Activated naive CD8-positive, alpha-beta T cell treated with anti-CD3 and anti-CD28 coated beads for 36 hours (primary cell): ENCODE measurements at regions not wholly inside any gene's neighbourhood (a gene's known extent, or its start where the extent isn't known, plus 50 kb on each side); places are given as distances from the start of the nearest gene placed in this dataset.

ENCODE experiments used
- DNase-seq: peaks from one replicate; pipeline ENCODE4 v3.0.0; 2021
- H3K27ac Mint-ChIP-seq: one replicate; pipeline ENCODE4 v1.8.0; 2022; ENCODE audit warnings: mild to moderate bottlenecking, moderate library complexity, mixed read lengths
- H3K27me3 Mint-ChIP-seq: one replicate; pipeline ENCODE4 v1.8.0; 2022; ENCODE audit warnings: mild to moderate bottlenecking, mixed read lengths
- H3K36me3 Mint-ChIP-seq: one replicate; pipeline ENCODE4 v1.8.0; 2021; ENCODE audit warnings: mild to moderate bottlenecking, mixed read lengths
- H3K4me1 Mint-ChIP-seq: one replicate; pipeline ENCODE4 v1.8.0; 2021; ENCODE audit warnings: mixed read lengths
- H3K4me3 Mint-ChIP-seq: one replicate; pipeline ENCODE4 v1.8.0; 2022; ENCODE audit warnings: mild to moderate bottlenecking, moderate library complexity, mixed read lengths
- H3K9me3 Mint-ChIP-seq: one replicate; pipeline ENCODE4 v1.8.0; 2022; ENCODE audit warnings: mixed read lengths

DNA sequence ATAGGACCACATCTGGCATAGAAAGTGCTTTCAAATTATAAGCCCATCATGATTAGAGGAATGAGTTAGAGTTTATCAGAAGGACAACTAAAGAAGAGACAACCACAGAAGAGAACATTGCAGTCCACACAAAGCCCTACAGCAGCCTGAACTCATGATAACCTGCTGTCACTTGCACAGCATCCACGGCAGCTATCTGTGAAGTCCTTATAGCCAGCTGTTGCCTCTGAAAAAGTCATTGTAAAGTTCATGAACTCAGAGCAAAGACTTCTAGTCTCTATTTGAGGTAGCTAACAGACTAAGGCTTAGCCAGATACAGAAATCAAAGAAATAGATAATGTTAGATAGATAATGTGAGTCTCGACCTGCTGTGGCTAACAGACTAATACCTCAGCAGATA lies 450.0 kb downstream of the KLF5 start:
- Mint-ChIP-seq H3K4me3 (no peak overlapping the region), H3K36me3 (no peaks in the 10 kb centered on the region), H3K27ac (no peak overlapping the region), H3K4me1 (no peaks in the 10 kb centered on the region), H3K27me3 (no peaks in the 10 kb centered on the region), H3K9me3 (peaks cover 6% of the 10 kb centered on the region)
- no peak for DNase-seq

DNA sequence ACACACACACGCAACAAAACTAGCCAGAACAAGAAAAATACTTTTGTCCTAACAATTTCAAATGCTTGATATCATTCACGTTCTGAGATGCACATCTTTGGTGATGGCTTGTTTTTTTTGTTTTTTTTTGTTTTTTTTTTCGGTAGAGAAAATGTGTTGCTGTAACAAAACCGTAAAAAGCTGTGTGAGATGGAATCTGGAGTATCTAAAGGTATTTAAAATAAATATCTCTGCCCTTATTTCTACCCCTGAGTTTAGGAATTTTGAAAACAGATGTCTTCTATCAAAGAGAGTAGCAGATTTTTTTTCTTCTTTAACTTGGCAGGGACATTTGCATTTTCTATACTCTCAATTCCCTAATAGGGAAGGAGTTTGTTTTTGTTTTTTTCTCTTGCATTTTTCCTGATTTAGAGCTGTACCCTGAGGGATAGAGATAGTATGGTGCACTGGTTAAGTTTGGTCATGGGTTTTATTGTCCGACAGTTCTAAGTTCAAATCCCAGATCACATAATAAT lies 446.6 kb downstream of the KLF5 start:
- no peaks in the 10 kb centered on the region for H3K27me3 Mint-ChIP-seq
- DNase-seq, result no peak
- no peaks in the 10 kb centered on the region for H3K36me3 Mint-ChIP-seq
- no peak overlapping the region for H3K4me3 Mint-ChIP-seq
- peaks cover 2% of the 10 kb centered on the region for H3K9me3 Mint-ChIP-seq
- no peak overlapping the region for H3K27ac Mint-ChIP-seq
- no peaks in the 10 kb centered on the region for H3K4me1 Mint-ChIP-seq

DNA sequence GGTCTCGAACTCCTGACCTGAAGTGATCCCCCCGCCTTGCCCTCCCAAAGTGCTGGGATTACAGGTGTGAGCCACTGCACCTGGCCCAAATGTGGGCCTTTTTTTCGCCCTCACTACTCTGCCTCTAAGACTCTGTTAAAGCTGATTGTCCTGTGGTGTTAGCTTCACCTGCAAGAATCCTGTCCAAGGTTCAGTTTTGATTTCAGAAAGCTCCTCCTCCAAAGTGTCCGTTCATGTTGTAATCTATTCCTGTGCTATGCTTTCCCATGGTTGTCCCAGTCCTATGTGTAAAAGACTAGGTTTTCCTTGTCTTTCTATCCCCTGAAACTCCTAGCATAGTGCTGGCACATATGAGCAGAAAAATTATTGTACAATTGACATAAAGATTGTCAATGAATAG lies 440.9 kb downstream of the KLF5 start:
- H3K4me1 Mint-ChIP-seq, result no peaks in the 10 kb centered on the region
- no peak overlapping the region for H3K4me3 Mint-ChIP-seq
- H3K9me3 Mint-ChIP-seq, result no peaks in the 10 kb centered on the region
- no peak overlapping the region for H3K27ac Mint-ChIP-seq
- no peaks in the 10 kb centered on the region for H3K36me3 Mint-ChIP-seq
- no peak for DNase-seq
- H3K27me3 Mint-ChIP-seq, result no peaks in the 10 kb centered on the region

DNA sequence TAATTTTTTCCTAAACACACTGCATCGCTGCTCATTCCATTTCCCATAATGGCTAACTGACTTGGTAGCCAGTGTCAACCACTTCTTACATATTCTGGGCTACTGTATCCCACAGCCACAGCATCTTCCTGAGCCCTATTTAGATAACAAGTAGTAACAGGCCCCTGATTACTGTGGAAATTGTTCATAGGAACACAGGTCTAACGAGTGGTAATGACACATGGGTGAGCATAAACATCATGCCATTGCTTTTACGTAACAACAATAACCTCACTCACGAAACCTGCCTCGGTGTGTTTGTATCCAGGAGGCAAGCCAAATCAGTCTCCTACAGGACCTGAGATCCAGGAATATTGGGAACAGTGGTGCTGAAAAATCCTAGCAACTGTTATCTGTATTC lies 438.6 kb downstream of the KLF5 start:
- H3K27ac Mint-ChIP-seq, result no peak overlapping the region
- H3K4me3 Mint-ChIP-seq, result no peak overlapping the region
- no peak for DNase-seq
- no peaks in the 10 kb centered on the region for H3K9me3 Mint-ChIP-seq
- H3K4me1 Mint-ChIP-seq, result no peaks in the 10 kb centered on the region
- H3K36me3 Mint-ChIP-seq, result no peaks in the 10 kb centered on the region
- no peaks in the 10 kb centered on the region for H3K27me3 Mint-ChIP-seq

DNA sequence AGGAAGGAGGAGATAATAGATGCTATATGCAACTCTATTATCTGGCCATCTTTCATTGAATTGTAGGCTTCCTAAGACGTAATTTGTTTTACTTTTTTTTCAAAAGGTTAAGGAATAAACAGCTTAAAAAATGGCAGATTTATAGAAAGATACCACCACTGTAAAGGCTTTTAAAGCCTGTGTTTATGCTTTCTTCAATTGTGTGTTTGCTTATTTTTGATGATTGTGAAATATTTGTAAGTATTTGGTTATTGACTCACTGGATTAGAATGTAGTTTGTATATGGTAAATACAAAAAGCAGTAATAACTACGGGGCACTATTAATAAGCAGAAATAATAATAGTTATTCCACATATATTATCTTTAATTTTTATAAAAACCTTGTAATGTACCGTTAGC lies 437.9 kb downstream of the KLF5 start:
- no peak for DNase-seq
- Mint-ChIP-seq H3K4me3 (no peak overlapping the region), H3K4me1 (no peaks in the 10 kb centered on the region), H3K9me3 (no peaks in the 10 kb centered on the region), H3K27me3 (no peaks in the 10 kb centered on the region), H3K27ac (no peak overlapping the region), H3K36me3 (no peaks in the 10 kb centered on the region)

DNA sequence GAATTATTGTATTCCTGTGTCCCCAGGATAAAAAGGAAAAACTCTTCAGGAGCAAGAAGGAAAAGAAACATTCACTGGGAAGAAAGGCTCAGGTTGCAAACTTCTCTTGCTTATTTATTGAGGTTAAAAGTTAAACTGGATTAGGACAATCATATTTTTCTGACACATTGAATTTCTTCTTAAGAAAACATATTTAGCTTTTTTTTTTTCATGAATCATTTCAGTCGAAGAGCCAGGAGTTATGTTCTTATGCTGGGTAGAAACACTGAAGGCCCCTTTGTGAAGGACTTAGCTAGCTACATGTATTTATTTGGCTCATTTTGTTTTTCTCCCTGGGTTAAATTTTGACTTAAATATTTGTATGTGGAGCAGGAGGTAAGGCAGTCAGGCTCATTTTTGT lies 434.0 kb downstream of the KLF5 start:
- H3K27ac Mint-ChIP-seq, result no peak overlapping the region
- no peak for DNase-seq
- H3K4me3 Mint-ChIP-seq, result no peak overlapping the region
- no peaks in the 10 kb centered on the region for H3K4me1 Mint-ChIP-seq
- peaks cover 5% of the 10 kb centered on the region for H3K9me3 Mint-ChIP-seq
- no peaks in the 10 kb centered on the region for H3K27me3 Mint-ChIP-seq
- no peaks in the 10 kb centered on the region for H3K36me3 Mint-ChIP-seq

DNA sequence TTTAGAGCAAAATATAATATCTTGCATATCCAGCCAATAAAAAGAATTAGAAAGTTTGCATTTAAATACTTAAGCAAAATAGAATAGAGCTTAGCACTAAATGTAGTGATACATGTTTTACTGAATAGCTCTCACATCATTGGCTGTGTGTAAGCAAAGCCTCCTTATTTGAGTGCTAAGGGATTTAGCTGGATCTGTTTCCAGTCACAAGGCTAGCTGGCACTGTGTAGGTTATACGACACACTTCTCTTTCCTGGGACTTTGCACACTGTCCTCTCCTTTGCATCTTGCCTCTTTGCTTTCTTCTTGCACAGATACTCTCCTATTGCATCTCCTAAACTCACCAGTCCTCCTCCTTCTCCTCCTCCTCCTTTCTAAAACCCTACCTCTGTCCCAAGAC lies 423.8 kb downstream of the KLF5 start:
- Mint-ChIP-seq H3K4me3 (no peak overlapping the region), H3K36me3 (no peaks in the 10 kb centered on the region), H3K27ac (no peak overlapping the region), H3K4me1 (no peaks in the 10 kb centered on the region), H3K9me3 (no peaks in the 10 kb centered on the region), H3K27me3 (no peaks in the 10 kb centered on the region)
- DNase-seq, result no peak

DNA sequence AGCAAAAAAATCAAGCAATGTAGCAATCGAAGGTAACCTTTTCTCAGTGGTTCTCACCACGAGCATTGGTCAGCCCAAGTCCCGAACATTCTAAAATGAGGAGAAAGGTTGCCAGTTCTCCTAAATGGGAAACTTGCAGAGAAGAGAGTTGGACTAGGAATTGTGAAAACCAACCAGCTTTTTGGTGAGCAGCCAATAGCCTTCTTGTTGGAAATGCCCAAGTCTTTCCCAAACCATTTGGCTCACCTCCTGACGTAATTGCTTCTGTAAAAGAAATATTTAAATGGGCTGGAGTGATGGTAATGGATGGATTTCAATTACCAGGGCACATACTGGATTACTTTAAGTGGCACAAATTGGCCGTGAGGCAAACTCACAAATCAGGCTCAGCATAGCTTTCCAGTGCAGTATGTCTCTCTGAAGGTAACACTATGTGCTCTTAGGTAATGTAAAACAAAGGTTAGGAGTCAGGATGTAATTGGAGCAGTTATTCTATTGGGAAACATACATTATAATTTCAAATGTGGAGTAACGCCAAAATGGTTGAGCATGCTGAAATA lies 423.2 kb downstream of the KLF5 start:
- H3K4me1 Mint-ChIP-seq, result no peaks in the 10 kb centered on the region
- no peaks in the 10 kb centered on the region for H3K9me3 Mint-ChIP-seq
- no peaks in the 10 kb centered on the region for H3K27me3 Mint-ChIP-seq
- no peak overlapping the region for H3K4me3 Mint-ChIP-seq
- H3K27ac Mint-ChIP-seq, result no peak overlapping the region
- H3K36me3 Mint-ChIP-seq, result no peaks in the 10 kb centered on the region
- no peak for DNase-seq

DNA sequence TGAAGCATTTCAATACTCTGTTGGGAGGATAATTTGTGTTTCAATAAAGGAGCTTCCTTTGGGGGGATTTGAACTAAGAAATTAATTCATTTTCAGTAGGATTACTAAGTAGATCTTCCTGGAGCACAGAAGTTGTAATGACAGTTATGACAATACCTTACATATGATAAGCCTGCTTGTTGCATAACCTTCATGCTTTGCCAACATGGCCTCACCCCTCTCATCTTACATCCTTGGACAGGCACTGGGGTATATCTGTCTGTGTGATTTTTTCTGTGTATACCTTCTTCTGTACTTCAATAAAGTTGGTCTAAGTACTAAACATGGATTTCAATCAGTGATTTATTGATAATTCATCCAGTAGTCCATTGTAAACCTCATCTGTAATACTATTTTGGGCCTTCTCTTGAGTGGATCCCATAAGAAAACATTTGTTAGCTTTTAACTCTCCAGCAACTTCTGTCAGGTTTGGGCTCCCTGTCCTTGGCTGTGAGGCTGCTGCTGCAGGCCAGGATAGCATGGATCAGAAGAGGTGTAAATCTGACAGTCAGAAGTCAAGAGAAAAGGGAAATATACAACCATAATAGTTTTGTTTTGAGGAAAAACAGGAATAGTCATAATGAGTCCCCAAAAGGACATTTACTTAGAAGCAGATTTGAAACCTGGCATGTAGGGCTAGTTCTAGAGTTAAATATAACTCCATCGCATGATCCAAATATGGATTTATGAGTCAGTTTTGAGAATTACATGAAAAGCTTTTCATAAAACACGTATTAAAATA lies 422.2 kb downstream of the KLF5 start:
- H3K4me1 Mint-ChIP-seq, result no peaks in the 10 kb centered on the region

DNA sequence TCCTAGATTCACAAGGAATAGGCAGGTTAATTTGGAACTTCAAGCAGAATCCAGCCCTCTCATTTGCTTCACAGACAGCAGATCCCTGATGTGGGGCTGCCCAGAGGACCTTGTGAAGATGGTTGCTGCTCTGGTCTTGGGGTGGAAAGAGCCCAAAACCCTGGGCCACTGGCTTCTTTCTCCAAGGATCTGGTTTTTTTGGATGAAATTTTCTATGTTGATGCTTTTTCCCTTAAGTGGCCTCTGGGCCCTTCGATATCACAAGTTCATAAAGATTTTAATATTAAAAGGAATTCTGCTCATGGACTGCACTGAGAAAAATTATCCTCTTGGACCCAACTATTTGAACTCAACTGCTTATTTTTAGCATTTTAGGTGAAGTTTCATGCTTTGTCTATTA lies 421.1 kb downstream of the KLF5 start:
- Mint-ChIP-seq H3K4me1 (no peaks in the 10 kb centered on the region), H3K9me3 (no peaks in the 10 kb centered on the region), H3K27ac (no peak overlapping the region), H3K27me3 (no peaks in the 10 kb centered on the region), H3K4me3 (no peak overlapping the region), H3K36me3 (no peaks in the 10 kb centered on the region)
- no peak for DNase-seq

More for the DNA sequence above, 422.2 kb downstream of the KLF5 start:
- H3K9me3 Mint-ChIP-seq, result no peaks in the 10 kb centered on the region
- no peak overlapping the region for H3K4me3 Mint-ChIP-seq
- no peak overlapping the region for H3K27ac Mint-ChIP-seq
- no peaks in the 10 kb centered on the region for H3K27me3 Mint-ChIP-seq
- no peaks in the 10 kb centered on the region for H3K36me3 Mint-ChIP-seq
- DNase-seq, result no peak

DNA sequence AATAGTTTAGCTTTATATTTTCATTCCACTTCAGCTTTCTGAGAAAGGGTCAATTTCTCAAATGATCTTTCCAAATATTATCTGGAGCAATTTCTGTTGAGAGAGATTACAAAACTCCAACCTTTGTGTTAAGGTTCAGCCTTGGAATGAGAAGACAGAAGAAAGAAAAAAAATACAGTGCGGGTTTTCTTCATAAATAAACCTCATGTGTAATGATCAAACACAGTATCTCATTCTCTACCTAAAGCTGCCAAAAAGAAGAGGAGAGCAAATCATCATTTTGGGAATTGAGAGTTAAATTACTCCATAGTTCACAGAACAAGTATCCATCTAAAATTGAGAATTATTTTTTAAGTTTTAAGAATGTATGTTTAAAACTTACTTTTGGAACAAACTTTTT lies 420.5 kb downstream of the KLF5 start:
- Mint-ChIP-seq H3K9me3 (no peaks in the 10 kb centered on the region), H3K27me3 (no peaks in the 10 kb centered on the region), H3K27ac (no peak overlapping the region), H3K36me3 (no peaks in the 10 kb centered on the region), H3K4me3 (no peak overlapping the region), H3K4me1 (no peaks in the 10 kb centered on the region)
- DNase-seq, result no peak

DNA sequence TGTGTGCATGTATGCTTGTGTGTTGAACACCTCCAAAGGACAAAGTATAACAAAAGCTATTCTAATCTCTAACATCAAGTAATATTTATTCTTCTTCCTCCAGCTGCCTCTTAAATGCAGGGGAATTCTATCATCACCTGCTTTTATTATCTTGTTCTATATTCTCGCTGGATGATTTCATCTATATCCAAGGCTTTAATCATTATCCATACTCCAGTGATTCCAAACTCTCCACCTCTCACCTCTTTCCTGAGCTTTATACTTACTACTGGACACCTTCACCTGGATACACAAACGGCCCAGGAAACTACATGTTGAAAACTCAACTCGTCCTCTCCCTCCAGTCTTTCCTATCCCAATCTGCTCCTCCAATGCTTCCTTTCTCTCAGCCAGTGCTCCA lies 418.6 kb downstream of the KLF5 start:
- no peaks in the 10 kb centered on the region for H3K36me3 Mint-ChIP-seq
- H3K9me3 Mint-ChIP-seq, result no peaks in the 10 kb centered on the region

DNA sequence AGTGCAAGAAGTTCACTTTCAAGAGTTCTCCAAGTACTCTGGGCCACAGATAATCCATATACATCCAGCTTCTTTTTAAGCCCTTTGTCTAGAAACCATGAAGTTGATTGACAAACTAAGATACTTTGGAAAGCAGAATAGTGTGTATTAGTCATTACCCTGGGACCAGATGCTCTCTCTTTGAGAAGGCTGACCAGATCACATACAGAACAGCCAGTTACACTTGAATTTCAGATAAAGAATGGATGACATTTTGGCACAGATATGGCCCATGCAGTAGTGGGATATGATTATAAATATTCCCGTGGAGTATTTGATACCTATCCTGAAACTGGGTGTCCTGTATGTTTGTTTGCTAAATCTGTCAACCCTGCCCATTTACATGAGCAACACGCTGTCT lies 414.2 kb downstream of the KLF5 start:
- DNase-seq, result no peak
- Mint-ChIP-seq H3K9me3 (peaks cover 3% of the 10 kb centered on the region), H3K36me3 (no peaks in the 10 kb centered on the region), H3K4me3 (no peak overlapping the region), H3K4me1 (no peaks in the 10 kb centered on the region), H3K27ac (no peak overlapping the region), H3K27me3 (no peaks in the 10 kb centered on the region)

More for the DNA sequence above, 418.6 kb downstream of the KLF5 start:
- Mint-ChIP-seq H3K27ac (no peak overlapping the region), H3K4me1 (no peaks in the 10 kb centered on the region), H3K27me3 (no peaks in the 10 kb centered on the region), H3K4me3 (no peak overlapping the region)
- no peak for DNase-seq

DNA sequence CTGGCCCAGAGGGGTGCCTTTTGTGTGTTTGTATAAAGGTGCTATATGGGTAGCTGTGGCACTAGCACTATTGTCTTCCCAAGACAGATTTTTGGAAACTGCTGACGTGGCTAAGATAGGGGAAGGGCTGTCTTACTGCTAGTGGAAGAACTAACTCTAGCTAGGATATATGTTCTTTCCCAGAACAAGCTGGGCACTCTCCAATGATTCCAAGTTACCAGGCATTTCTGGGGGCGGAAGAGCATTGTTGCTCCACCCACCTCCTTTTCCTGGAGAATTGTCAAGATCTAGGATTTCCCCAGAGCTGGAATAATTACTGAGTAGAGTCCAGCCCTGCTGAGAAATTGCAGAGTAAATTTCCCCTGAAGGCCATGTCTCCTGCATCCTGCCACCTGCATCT lies 408.3 kb downstream of the KLF5 start:
- no peaks in the 10 kb centered on the region for H3K36me3 Mint-ChIP-seq
- H3K4me1 Mint-ChIP-seq, result no peaks in the 10 kb centered on the region
- DNase-seq, result no peak
- H3K9me3 Mint-ChIP-seq, result peaks cover 3% of the 10 kb centered on the region
- no peak overlapping the region for H3K27ac Mint-ChIP-seq
- H3K4me3 Mint-ChIP-seq, result no peak overlapping the region
- no peaks in the 10 kb centered on the region for H3K27me3 Mint-ChIP-seq

DNA sequence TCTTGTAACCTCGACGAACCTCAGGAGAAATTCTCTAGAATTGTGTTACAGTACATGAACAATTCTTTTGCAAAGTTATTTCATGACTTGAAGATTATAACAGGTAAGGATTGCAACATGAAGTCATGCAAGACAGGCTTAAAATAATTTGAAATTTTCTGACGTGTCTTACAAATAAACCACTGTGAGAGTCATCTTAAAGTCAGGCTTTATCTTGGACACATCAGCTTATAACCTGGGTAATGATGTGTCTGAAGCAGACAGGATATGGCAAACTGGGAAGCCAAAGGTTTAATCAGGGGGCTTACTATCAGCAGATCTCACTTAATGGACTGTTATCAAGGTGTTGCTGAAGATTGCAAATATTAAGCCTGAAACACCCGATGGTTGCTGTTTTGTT lies 407.8 kb downstream of the KLF5 start:
- DNase-seq, result no peak
- H3K27me3 Mint-ChIP-seq, result no peaks in the 10 kb centered on the region
- no peak overlapping the region for H3K27ac Mint-ChIP-seq

DNA sequence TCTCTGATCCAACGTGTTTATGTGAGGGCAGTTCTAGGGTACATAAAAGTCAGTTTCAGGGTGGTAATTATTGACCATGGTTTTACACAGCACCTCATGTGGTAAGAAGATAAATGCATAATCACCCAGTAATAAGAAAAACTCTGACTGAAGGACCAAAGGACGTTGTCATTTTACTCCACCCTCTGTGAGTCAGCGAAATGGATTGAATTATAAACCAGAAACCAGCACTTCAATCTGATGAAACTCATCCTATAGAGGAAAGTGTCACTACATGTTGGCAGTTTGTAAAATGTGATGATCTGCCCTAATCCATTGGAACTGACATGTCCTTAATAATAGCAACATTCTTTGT lies 406.8 kb downstream of the KLF5 start:
- Mint-ChIP-seq H3K9me3 (no peaks in the 10 kb centered on the region), H3K27me3 (no peaks in the 10 kb centered on the region), H3K4me1 (no peaks in the 10 kb centered on the region), H3K27ac (no peak overlapping the region), H3K4me3 (no peak overlapping the region), H3K36me3 (no peaks in the 10 kb centered on the region)
- no peak for DNase-seq

More for the DNA sequence above, 407.8 kb downstream of the KLF5 start:
- no peak overlapping the region for H3K4me3 Mint-ChIP-seq
- H3K36me3 Mint-ChIP-seq, result no peaks in the 10 kb centered on the region
- H3K4me1 Mint-ChIP-seq, result no peaks in the 10 kb centered on the region
- peaks cover 3% of the 10 kb centered on the region for H3K9me3 Mint-ChIP-seq
